ENCODE measurements at regions not wholly inside any gene's neighbourhood (a gene's known extent, or its start where the extent isn't known, plus 50 kb on each side); places are given as distances from the start of the nearest gene placed in this dataset.
A peak's percentile ranks its signal among the peaks of the same experiment; 100 is the strongest.
"Not testable (repeated sequence)": the region's sequence is repeated elsewhere in the genome, so short reads cannot be mapped to it uniquely, and the experiment has no call there.

DNA sequence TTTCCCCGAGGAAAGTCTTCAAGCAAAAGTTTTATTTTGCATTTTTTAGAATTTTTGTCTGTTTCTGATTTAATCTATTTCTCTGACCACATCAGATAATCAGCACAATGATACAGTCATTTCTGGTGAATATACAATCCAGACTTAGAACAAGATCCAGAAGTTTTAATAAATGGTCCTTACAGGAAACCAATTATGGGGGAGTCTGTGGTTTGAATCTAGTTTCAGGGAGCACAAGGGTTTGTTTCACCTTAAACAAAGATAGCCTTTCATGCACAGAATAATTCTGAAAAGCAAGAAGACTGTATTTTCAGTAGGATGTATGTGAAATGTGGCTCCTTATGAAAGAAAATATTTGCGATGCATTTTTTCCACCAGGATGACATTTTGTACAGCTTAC lies 158.5 kb upstream of the ARSJ start:
- no peaks in the 10 kb centered on the region for H3K27me3 ChIP-seq
- ATAC-seq (no peak), DNase-seq (no peak), FAIRE-seq (no peak)
- TF ChIP-seq, protein P1, sequence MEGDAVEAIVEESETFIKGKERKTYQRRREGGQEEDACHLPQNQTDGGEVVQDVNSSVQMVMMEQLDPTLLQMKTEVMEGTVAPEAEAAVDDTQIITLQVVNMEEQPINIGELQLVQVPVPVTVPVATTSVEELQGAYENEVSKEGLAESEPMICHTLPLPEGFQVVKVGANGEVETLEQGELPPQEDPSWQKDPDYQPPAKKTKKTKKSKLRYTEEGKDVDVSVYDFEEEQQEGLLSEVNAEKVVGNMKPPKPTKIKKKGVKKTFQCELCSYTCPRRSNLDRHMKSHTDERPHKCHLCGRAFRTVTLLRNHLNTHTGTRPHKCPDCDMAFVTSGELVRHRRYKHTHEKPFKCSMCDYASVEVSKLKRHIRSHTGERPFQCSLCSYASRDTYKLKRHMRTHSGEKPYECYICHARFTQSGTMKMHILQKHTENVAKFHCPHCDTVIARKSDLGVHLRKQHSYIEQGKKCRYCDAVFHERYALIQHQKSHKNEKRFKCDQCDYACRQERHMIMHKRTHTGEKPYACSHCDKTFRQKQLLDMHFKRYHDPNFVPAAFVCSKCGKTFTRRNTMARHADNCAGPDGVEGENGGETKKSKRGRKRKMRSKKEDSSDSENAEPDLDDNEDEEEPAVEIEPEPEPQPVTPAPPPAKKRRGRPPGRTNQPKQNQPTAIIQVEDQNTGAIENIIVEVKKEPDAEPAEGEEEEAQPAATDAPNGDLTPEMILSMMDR (IDR thresholded peaks at IDR 0.05): no peak
- 77 to 86% methylated on average over 2 of the region's 2 CpGs for WGBS, 2 donors
- intact Hi-C loops (cut with DNase I): no loop called here
- H3K4me1 ChIP-seq: no peaks in the 10 kb centered on the region
- H3K27ac ChIP-seq: no peak overlapping the region
- no peaks in the 10 kb centered on the region for H3K9me3 ChIP-seq
- H3K4me3 ChIP-seq: no peak overlapping the region
- H3K36me3 ChIP-seq: no peaks in the 10 kb centered on the region

- intact Hi-C loops (cut with DNase I): no loop called here
- no peaks in the 10 kb centered on the region for H3K9me3 ChIP-seq
- DNase-seq: no peak
Measured at GRCh38 chr4:114146947-114147618, 167.6 kb upstream of the ARSJ start.

DNA sequence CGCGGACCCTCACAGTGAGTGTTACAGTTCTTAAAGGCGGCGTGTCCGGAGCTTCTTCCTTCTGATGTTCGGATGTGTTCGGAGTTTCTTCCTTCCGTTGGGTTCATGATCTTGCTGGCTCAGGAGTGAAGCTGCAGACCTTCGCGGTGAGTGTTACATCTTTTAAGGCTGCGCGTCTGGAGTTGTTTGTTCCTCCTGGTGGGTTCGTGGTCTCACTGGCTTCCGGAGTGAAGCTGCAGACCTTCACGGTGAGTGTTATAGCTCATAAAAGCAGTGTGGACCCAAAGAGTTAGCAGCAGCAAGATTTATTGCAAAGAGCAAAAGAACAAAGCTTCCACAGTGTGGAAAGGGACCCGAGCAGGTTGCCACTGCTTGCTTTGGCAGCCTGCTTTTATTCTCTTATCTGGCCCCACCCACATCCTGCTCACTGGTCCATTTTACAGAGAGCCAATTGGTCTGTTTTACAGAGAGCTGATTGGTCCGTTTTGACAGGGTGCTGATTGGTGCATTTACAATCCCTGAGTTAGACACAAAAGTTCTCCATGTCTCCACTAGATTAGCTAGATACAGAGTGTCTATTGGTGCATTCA lies 168.3 kb upstream of the ARSJ start:
- H3K4me1 ChIP-seq; H3K36me3 ChIP-seq; H3K27ac ChIP-seq; ATAC-seq; H3K9me3 ChIP-seq; intact Hi-C loops (cut with DNase I); FAIRE-seq; DNase-seq; H3K4me3 ChIP-seq; H3K27me3 ChIP-seq: not testable (repeated sequence)
- 80 to 86% methylated on average over 17 of the region's 17 CpGs for WGBS, 2 donors

More at GRCh38 chr4:114146947-114147618, 167.6 kb upstream of the ARSJ start:
- H3K4me3 ChIP-seq: no peak overlapping the region
- TF ChIP-seq, protein P1 (IDR thresholded peaks at IDR 0.05): no peak
- H3K27ac ChIP-seq: no peak overlapping the region
- no peaks in the 10 kb centered on the region for H3K36me3 ChIP-seq
- 72 to 77% methylated on average over 10 of the region's 10 CpGs for WGBS, 2 donors
- FAIRE-seq (no peak), ATAC-seq (no peak)
- H3K4me1 ChIP-seq: no peaks in the 10 kb centered on the region
- H3K27me3 ChIP-seq: no peaks in the 10 kb centered on the region

- FAIRE-seq; ATAC-seq; intact Hi-C loops (cut with DNase I); H3K36me3 ChIP-seq; H3K4me1 ChIP-seq; H3K9me3 ChIP-seq; H3K27me3 ChIP-seq; H3K27ac ChIP-seq; H3K4me3 ChIP-seq: not testable (repeated sequence)
- peak in 1 of 6 donors; percentile 59 for DNase-seq
- WGBS, 2 donors: 87 to 92% methylated on average over 24 to 27 of the region's 27 CpGs
Measured at GRCh38 chr4:114148372-114149070, 169.1 kb upstream of the ARSJ start.

DNA sequence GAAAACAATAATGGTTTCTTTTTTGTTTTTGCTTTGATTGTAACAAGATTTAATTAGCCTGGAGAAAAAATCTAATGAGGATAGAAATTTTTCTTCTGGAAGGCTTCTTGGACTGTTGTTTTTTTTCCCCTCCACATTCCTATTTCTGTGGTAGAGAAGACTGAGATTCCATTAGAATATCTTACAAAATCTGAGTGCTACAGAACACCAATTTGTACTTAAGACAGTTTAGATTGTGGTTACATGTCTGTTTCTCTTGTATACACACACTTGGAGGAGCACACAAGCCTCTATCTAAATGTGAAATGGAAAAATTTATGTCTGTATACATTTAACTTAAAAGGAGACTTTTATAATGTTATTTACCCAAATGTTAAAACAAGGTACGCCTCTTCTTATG lies 176.9 kb upstream of the ARSJ start:
- TF ChIP-seq, protein P1 (IDR thresholded peaks at IDR 0.05): no peak
- no peak for FAIRE-seq
- WGBS, 2 donors: 78 to 85% methylated on average over 1 of the region's 1 CpG
- H3K9me3 ChIP-seq: no peaks in the 10 kb centered on the region
- no peak for DNase-seq
- intact Hi-C loops (cut with DNase I): no loop called here
- H3K4me1 ChIP-seq: no peaks in the 10 kb centered on the region
- H3K36me3 ChIP-seq: no peaks in the 10 kb centered on the region
- no peak overlapping the region for H3K4me3 ChIP-seq
- ATAC-seq: no peak
- no peak overlapping the region for H3K27ac ChIP-seq
- no peaks in the 10 kb centered on the region for H3K27me3 ChIP-seq

GRCh38 chr4:114161809-114162208 lies 182.4 kb upstream of the ARSJ start:
- Histone ChIP-seq H3K4me3 (no peak overlapping the region), H3K27ac (no peak overlapping the region), H3K9me3 (no peaks in the 10 kb centered on the region), H3K36me3 (no peaks in the 10 kb centered on the region), H3K27me3 (no peaks in the 10 kb centered on the region), H3K4me1 (no peaks in the 10 kb centered on the region)
- DNase-seq (no peak), ATAC-seq (no peak), FAIRE-seq (no peak)
- intact Hi-C loops (cut with DNase I): no loop called here
- TF ChIP-seq, protein P1 (IDR thresholded peaks at IDR 0.05): no peak
